HCT116 (cell line): ENCODE measurements at regions not wholly inside any gene's neighbourhood (a gene's known extent, or its start where the extent isn't known, plus 50 kb on each side); places are given as distances from the start of the nearest gene placed in this dataset.

Experiments
- ATAC-seq: fragments of 200-7000 bp; cut with Tn5 transposase; 2 replicates; pipeline ENCODE4 v1.9.1; 2020; ENCODE audit warnings: mild to moderate bottlenecking, moderate library complexity
- BruUV-seq: library from RNA; stranded (reverse); fragments of 400-500 nt; replicated peaks from 2 replicates; lab custom pipeline; 2021; lab: Mats Ljungman, UMichigan
- CTCF ChIA-PET: fragments of 300-600 bp; sonication (Branson Sonifier 250); formaldehyde crosslinking; loops from one replicate; lab custom pipeline; 2021; ENCODE audit warnings: antibody characterized with exemption; lab: Charles Lee
- POLR2A ChIA-PET: fragments of 300-600, 350-600 bp; sonication (Branson Sonifier 250); formaldehyde crosslinking; loops from one replicate; lab custom pipeline; 2021; ENCODE audit warnings: antibody characterized with exemption; lab: Charles Lee
- RAD21 ChIA-PET, 2 experiments: fragments of 300-600 bp; sonication (Branson Sonifier 250); formaldehyde crosslinking; loops; one replicate each; lab custom pipeline; 2023; ENCODE audit warnings: low total read pairs in 2 of 2; ENCODE audit not compliant: uncharacterized antibody in 2 of 2, unreplicated experiment in 2 of 2, low non-redundant PET in 1 of 2; lab: Charles Lee
- DNase-seq: peaks from one replicate; pipeline ENCODE4 v3.0.0-alpha.2; 2010; ENCODE audit warnings: low read depth, low spot score
- H2AFZ ChIP-seq: fragments of 200-600 bp; shearing (Covaris generic), sonication (generic); 2 replicates; pipeline ENCODE4 v1.6.1; 2017; ENCODE audit warnings: low read depth, mixed run types, mixed read lengths, antibody characterized with exemption, low read length; ENCODE audit not compliant: poor library complexity, severe bottlenecking
- H3K27ac ChIP-seq: 2 replicates; pipeline ENCODE4 v1.5.1; 2012; ENCODE audit warnings: low read depth, low read length
- H3K27me3 ChIP-seq: fragments of 200-600 bp; sonication (generic); 2 replicates; pipeline ENCODE4 v1.6.1; 2016; ENCODE audit warnings: mixed run types, low read length, mixed read lengths; ENCODE audit not compliant: insufficient read depth
- H3K36me3 ChIP-seq, 2 experiments: fragments of 200-500 bp in 1 of 2; fragments of 200-600 bp in 1 of 2; sonication (Bioruptor generic) in 1 of 2; sonication (generic) in 1 of 2; 2 replicates each; pipeline versions ENCODE4 v1.5.1 to v1.6.1; 2014 to 2016; ENCODE audit warnings: low read length in 2 of 2, inconsistent platforms in 1 of 2, mixed read lengths in 1 of 2, mixed run types in 1 of 2; ENCODE audit not compliant: insufficient read depth in 2 of 2, control insufficient read depth in 1 of 2
- H3K4me1 ChIP-seq, 2 experiments: fragments of 200-600 bp in 1 of 2; sonication (generic) in 1 of 2; 2 replicates each; pipeline versions ENCODE4 v1.5.1 to v1.6.1; 2012 to 2017; ENCODE audit warnings: low read length in 2 of 2, inconsistent platforms in 1 of 2, mild to moderate bottlenecking in 1 of 2, mixed read lengths in 1 of 2, mixed run types in 1 of 2, moderate library complexity in 1 of 2; ENCODE audit not compliant: insufficient read depth in 2 of 2, control insufficient read depth in 1 of 2
- H3K4me2 ChIP-seq: fragments of 200-600 bp; sonication (generic); 2 replicates; pipeline ENCODE4 v1.6.1; 2017; ENCODE audit warnings: mixed run types, low read length, mixed read lengths
- H3K4me3 ChIP-seq, 2 experiments: fragments of 200-600 bp in 1 of 2; sonication (generic) in 1 of 2; replicated peaks in 1 of 2; 2 replicates each; pipeline ENCODE4 v1.5.1; 2011 to 2016; ENCODE audit warnings: low read length in 2 of 2, control low read depth in 1 of 2, low read depth in 1 of 2, mild to moderate bottlenecking in 1 of 2, mixed read lengths in 1 of 2, mixed run types in 1 of 2
- H3K79me2 ChIP-seq: fragments of 200-600 bp; sonication (generic); 2 replicates; pipeline ENCODE4 v1.6.1; 2017; ENCODE audit warnings: mild to moderate bottlenecking, mixed run types, low read length, moderate library complexity, mixed read lengths; ENCODE audit not compliant: insufficient read depth
- H3K9ac ChIP-seq: fragments of 200-600 bp; sonication (generic); 2 replicates; pipeline ENCODE4 v1.6.1; 2016; ENCODE audit warnings: low read length, mixed read lengths
- H3K9me2 ChIP-seq: fragments of 200-600 bp; sonication (generic), shearing (Covaris generic); 2 replicates; pipeline ENCODE4 v1.6.1; 2017; ENCODE audit warnings: mixed run types, mild to moderate bottlenecking, moderate library complexity; ENCODE audit not compliant: insufficient read depth
- H3K9me3 ChIP-seq, 2 experiments: fragments of 200-500 bp in 1 of 2; fragments of 200-600 bp in 1 of 2; sonication (Bioruptor generic) in 1 of 2; sonication (generic) in 1 of 2; 2 replicates each; pipeline ENCODE4 v1.6.1; 2014 to 2017; ENCODE audit warnings: low read length in 2 of 2, mixed read lengths in 2 of 2, inconsistent platforms in 1 of 2, low read depth in 1 of 2, mild to moderate bottlenecking in 1 of 2, mixed run types in 1 of 2, moderate library complexity in 1 of 2; ENCODE audit not compliant: control insufficient read depth in 1 of 2, insufficient read depth in 1 of 2
- H4K20me1 ChIP-seq: fragments of 200-600 bp; sonication (generic), shearing (Covaris generic); 2 replicates; pipeline ENCODE4 v1.6.1; 2017; ENCODE audit warnings: mixed run types, mild to moderate bottlenecking, moderate library complexity; ENCODE audit not compliant: insufficient read depth
- CBX3 ChIP-seq: IDR thresholded peaks from 2 replicates; pipeline ENCODE4 v1.6.1; 2012; ENCODE audit warnings: low read depth
- CTCF ChIP-seq, 3 experiments: fragments of 200-600 bp in 1 of 3; sonication (generic) in 1 of 3; IDR thresholded peaks in 2 of 3; conservative IDR thresholded peaks in 1 of 3; 2 replicates each; pipeline ENCODE4 v1.5.1; 2012 to 2017; ENCODE audit warnings: low read depth in 2 of 3, low read length in 2 of 3, antibody characterized with exemption in 1 of 3, borderline replicate concordance in 1 of 3, control low read depth in 1 of 3, mild to moderate bottlenecking in 1 of 3, mixed read lengths in 1 of 3, mixed run types in 1 of 3, moderate library complexity in 1 of 3; ENCODE audit not compliant: insufficient read depth in 1 of 3
- EGR1 ChIP-seq: IDR thresholded peaks from 2 replicates; pipeline ENCODE4 v1.6.1; 2012; ENCODE audit warnings: low read depth
- ELF1 ChIP-seq: IDR thresholded peaks from 2 replicates; pipeline ENCODE4 v1.6.1; 2012; ENCODE audit warnings: low read depth, borderline replicate concordance
- FOSL1 ChIP-seq: IDR thresholded peaks from 2 replicates; pipeline ENCODE4 v1.6.1; 2012; ENCODE audit warnings: low read depth
- JUND ChIP-seq: IDR thresholded peaks from 2 replicates; pipeline ENCODE4 v1.6.1; 2012
- POLR2A ChIP-seq: IDR thresholded peaks from 2 replicates; pipeline ENCODE4 v1.7.0; 2011; ENCODE audit warnings: borderline replicate concordance; ENCODE audit not compliant: insufficient read depth, insufficient read length; ENCODE audit errors: extremely low read depth
- POLR2AphosphoS5 ChIP-seq: IDR thresholded peaks from 2 replicates; pipeline ENCODE4 v1.6.1; 2011; ENCODE audit warnings: mild to moderate bottlenecking, low read depth, low read length, moderate library complexity
- RAD21 ChIP-seq: IDR thresholded peaks from 2 replicates; pipeline ENCODE4 v1.6.1; 2012; ENCODE audit warnings: low read depth, mild to moderate bottlenecking
- REST ChIP-seq: IDR thresholded peaks from 2 replicates; pipeline ENCODE4 v1.6.1; 2012; ENCODE audit warnings: low read depth
- SP1 ChIP-seq: IDR thresholded peaks from 2 replicates; pipeline ENCODE4 v1.6.1; 2012; ENCODE audit warnings: low read depth
- SRF ChIP-seq: IDR thresholded peaks from 2 replicates; pipeline ENCODE4 v1.6.1; 2012; ENCODE audit warnings: low read depth
- ZBTB33 ChIP-seq: IDR thresholded peaks from 2 replicates; pipeline ENCODE4 v1.6.1; 2011; ENCODE audit warnings: mild to moderate bottlenecking, low read length, moderate library complexity; ENCODE audit not compliant: insufficient replicate concordance; ENCODE audit errors: extremely low read depth
- ZFX ChIP-seq: fragments of 450-650 bp; IDR thresholded peaks from 2 replicates; pipeline ENCODE4 v1.6.1; 2017
- ZNF274 ChIP-seq: fragments of 200-500 bp; sonication (Bioruptor generic); IDR thresholded peaks from 2 replicates; pipeline ENCODE4 v1.6.1; 2014; ENCODE audit warnings: mild to moderate bottlenecking, low read depth, low read length, inconsistent platforms
- intact Hi-C: fragments of 100-400 bp; cut with micrococcal nuclease; formaldehyde crosslinking; loops from 2 replicates; pipeline ENCODE4 v1.10.0; 2022

GRCh38 chr3:35088943-35089342 lies 550.4 kb upstream of the ARPP21 start (continued):
- no peak for TF ChIP-seq REST
- no peak for TF ChIP-seq JUND
- TF ChIP-seq CTCF (IDR thresholded peaks at IDR 0.05 in 2 of 3, conservative IDR thresholded peaks at IDR 0.05 in 1 of 3; ENCODE audit: borderline replicate concordance in 1 of 3, insufficient read depth in 1 of 3, low read depth in 2 of 3, low read length in 2 of 3), result no peak

- Histone ChIP-seq H3K27me3 (no peaks in the 10 kb centered on the region), H3K9me2 (no peaks in the 10 kb centered on the region), H3K9ac (no peak overlapping the region), H3K27ac (no peak overlapping the region), H3K9me3 (peaks cover 4 to 21% of the 10 kb centered on the region in 2 experiments; a peak in 3 of 4 replicates), H2AFZ (no peak overlapping the region), H3K79me2 (no peaks in the 10 kb centered on the region), H3K4me2 (no peak overlapping the region), H3K4me1 (no peaks in the 10 kb centered on the region), H4K20me1 (no peaks in the 10 kb centered on the region), H3K4me3 (no peak overlapping the region), H3K36me3 (no peaks in the 10 kb centered on the region; a peak in 1 of 4 replicates)
- no peak for TF ChIP-seq ZNF274
- no peak for TF ChIP-seq SRF
- no peak for TF ChIP-seq ZFX
- no peak for TF ChIP-seq FOSL1
- no peak for TF ChIP-seq EGR1
- TF ChIP-seq CTCF (IDR thresholded peaks at IDR 0.05 in 2 of 3, conservative IDR thresholded peaks at IDR 0.05 in 1 of 3; ENCODE audit: borderline replicate concordance in 1 of 3, insufficient read depth in 1 of 3, low read depth in 2 of 3, low read length in 2 of 3), result no peak
- no peak for TF ChIP-seq RAD21
- TF ChIP-seq CBX3, result no peak
- no peak for TF ChIP-seq SP1
- no peak for TF ChIP-seq ELF1
- no peak for TF ChIP-seq POLR2A
- TF ChIP-seq JUND, result no peak
- TF ChIP-seq POLR2AphosphoS5, result no peak
- no peak for TF ChIP-seq ZBTB33
- ChIA-PET POLR2A (no interaction called here), CTCF (no interaction called here), RAD21 (no interaction called here)
- DNase-seq (no peak), ATAC-seq (no peak)
- intact Hi-C loops, result no loop called here
- no TSS peak for BruUV-seq
These were observed 524.6 kb upstream of the ARPP21 start for GRCh38 chr3:35114686-35115085.
